OCI-LY1 (cell line): ENCODE measurements at regions not wholly inside any gene's neighbourhood (a gene's known extent, or its start where the extent isn't known, plus 50 kb on each side); places are given as distances from the start of the nearest gene placed in this dataset.
A peak's percentile ranks its signal among the peaks of the same experiment; 100 is the strongest.

Experiments
- H2AFZ ChIP-seq: fragments of 200-600 bp; sonication (generic), shearing (Covaris generic); 2 replicates; pipeline ENCODE4 v1.6.0; 2014; ENCODE audit warnings: antibody characterized with exemption, mild to moderate bottlenecking, low read length
- H3F3A ChIP-seq: fragments of 200-600 bp; sonication (generic), shearing (Covaris generic); 2 replicates; pipeline ENCODE4 v1.6.0; 2014; ENCODE audit warnings: mild to moderate bottlenecking, antibody characterized with exemption, low read length, moderate library complexity; ENCODE audit not compliant: insufficient read depth
- H3K27ac ChIP-seq: fragments of 200-600 bp; sonication (generic); 2 replicates; pipeline ENCODE4 v1.5.1; 2014; ENCODE audit warnings: low read length, mixed run types, mild to moderate bottlenecking, low read depth; ENCODE audit not compliant: poor library complexity, severe bottlenecking
- H3K27me3 ChIP-seq: fragments of 200-600 bp; sonication (generic); 2 replicates; pipeline ENCODE4 v1.6.0; 2014; ENCODE audit warnings: antibody characterized with exemption, mild to moderate bottlenecking, low read length, moderate library complexity; ENCODE audit not compliant: insufficient read depth
- H3K36me3 ChIP-seq: fragments of 200-600 bp; sonication (generic); 2 replicates; pipeline ENCODE4 v1.6.1; 2014; ENCODE audit warnings: mild to moderate bottlenecking, antibody characterized with exemption, low read length, moderate library complexity, mixed read lengths; ENCODE audit not compliant: insufficient read depth
- H3K4me1 ChIP-seq: fragments of 200-600 bp; sonication (generic); 2 replicates; pipeline ENCODE4 v1.5.1; 2014; ENCODE audit warnings: mild to moderate bottlenecking, low read length, moderate library complexity; ENCODE audit not compliant: insufficient read depth, severe bottlenecking
- H3K4me2 ChIP-seq: fragments of 200-600 bp; sonication (generic), shearing (Covaris generic); 2 replicates; pipeline ENCODE4 v1.6.1; 2014; ENCODE audit warnings: low read length
- H3K4me3 ChIP-seq: fragments of 200-600 bp; sonication (generic); 2 replicates; pipeline ENCODE4 v1.5.1; 2014; ENCODE audit warnings: low read length, low read depth, mild to moderate bottlenecking, mixed read lengths; ENCODE audit not compliant: poor library complexity, severe bottlenecking
- H3K79me2 ChIP-seq: fragments of 200-600 bp; shearing (Covaris generic); 2 replicates; pipeline ENCODE4 v1.6.1; 2016; ENCODE audit warnings: mixed run types, low read length, mixed read lengths; ENCODE audit not compliant: insufficient read depth
- H3K9ac ChIP-seq: fragments of 200-600 bp; sonication (generic), shearing (Covaris generic); 2 replicates; pipeline ENCODE4 v1.6.1; 2014; ENCODE audit warnings: mild to moderate bottlenecking, low read length, mixed read lengths
- H3K9me2 ChIP-seq: fragments of 200-600 bp; sonication (generic), shearing (Covaris generic); 2 replicates; pipeline ENCODE4 v1.6.1; 2014; ENCODE audit warnings: low read depth, mild to moderate bottlenecking, low read length, mixed read lengths
- H3K9me3 ChIP-seq: fragments of 200-600 bp; shearing (Covaris generic); 2 replicates; pipeline ENCODE4 v1.6.1; 2014; ENCODE audit warnings: low read length, mixed read lengths
- H4K20me1 ChIP-seq: fragments of 200-600 bp; sonication (generic), shearing (Covaris generic); 2 replicates; pipeline ENCODE4 v1.6.0; 2016; ENCODE audit warnings: mild to moderate bottlenecking, low read length; ENCODE audit not compliant: insufficient read depth
- CTCF ChIP-seq: fragments of 200-600 bp; sonication (generic), shearing (Covaris generic); IDR thresholded peaks from 2 replicates; pipeline ENCODE4 v1.5.1; 2017; ENCODE audit warnings: mild to moderate bottlenecking, antibody characterized with exemption, low read length, moderate library complexity, mixed read lengths
- EZH2 ChIP-seq: fragments of 200-600 bp; sonication (generic), shearing (Covaris generic); IDR thresholded peaks from 2 replicates; pipeline ENCODE4 v1.8.0; 2017; ENCODE audit warnings: borderline replicate concordance, mixed run types, mild to moderate bottlenecking, antibody characterized with exemption, low read length, moderate library complexity, mixed read lengths

- H2AFZ ChIP-seq, result no peak overlapping the region
- TF ChIP-seq EZH2 (no peak), CTCF (no peak)
Measured at GRCh38 chr3:181623924-181624694, 87.6 kb upstream of the SOX2 start.

DNA sequence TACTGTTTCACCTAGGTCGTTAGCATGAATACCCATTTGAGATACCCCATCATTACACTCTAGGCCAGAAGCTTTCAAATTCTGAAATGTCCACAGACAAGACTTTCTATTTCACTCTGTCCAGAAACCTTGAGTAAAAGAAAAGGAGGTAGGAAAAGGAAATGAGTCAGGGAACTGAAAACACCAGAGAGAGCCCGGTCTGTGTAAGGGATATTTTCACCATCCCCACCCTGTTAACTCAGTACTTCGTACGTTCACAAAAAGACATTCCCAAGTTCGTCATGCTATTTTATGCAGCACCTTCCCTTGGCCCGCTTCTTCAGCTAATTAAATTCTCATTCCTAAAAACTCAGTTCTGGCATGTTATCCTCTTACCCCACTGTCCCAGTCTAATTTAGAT lies 89.4 kb upstream of the SOX2 start:
- no peak overlapping the region for H3K9ac ChIP-seq
- no peak overlapping the region for H2AFZ ChIP-seq
- no peaks in the 10 kb centered on the region for H3K27me3 ChIP-seq
- peaks cover 77% of the 10 kb centered on the region for H3K4me1 ChIP-seq
- H3K27ac ChIP-seq, result no peak overlapping the region
- H3K9me2 ChIP-seq, result no peaks in the 10 kb centered on the region
- H3K4me2 ChIP-seq, result no peak overlapping the region; the same call in 1 of the 2 replicates
- no peak overlapping the region for H3K4me3 ChIP-seq
- H3K79me2 ChIP-seq, result no peaks in the 10 kb centered on the region; the same call in 1 of the 2 replicates
- no peaks in the 10 kb centered on the region; the same call in 1 of the 2 replicates for H3K36me3 ChIP-seq
- no peaks in the 10 kb centered on the region for H3F3A ChIP-seq
- no peaks in the 10 kb centered on the region for H4K20me1 ChIP-seq
- no peak for TF ChIP-seq EZH2
- TF ChIP-seq CTCF, result no peak
- H3K9me3 ChIP-seq, result no peaks in the 10 kb centered on the region

More at GRCh38 chr3:181623924-181624694, 87.6 kb upstream of the SOX2 start:
- H3K27ac ChIP-seq, result peak overlapping the region; percentile 20
- H4K20me1 ChIP-seq, result no peaks in the 10 kb centered on the region
- peaks cover 80% of the 10 kb centered on the region for H3K4me1 ChIP-seq
- no peaks in the 10 kb centered on the region; the same call in 1 of the 2 replicates for H3K36me3 ChIP-seq
- H3K79me2 ChIP-seq, result no peaks in the 10 kb centered on the region; the same call in 1 of the 2 replicates
- no peak overlapping the region; the same call in 1 of the 2 replicates for H3K4me2 ChIP-seq
- H3K9me2 ChIP-seq, result no peaks in the 10 kb centered on the region
- H3F3A ChIP-seq, result no peaks in the 10 kb centered on the region
- H3K9me3 ChIP-seq, result no peaks in the 10 kb centered on the region
- no peak overlapping the region for H3K9ac ChIP-seq
- H3K27me3 ChIP-seq, result no peaks in the 10 kb centered on the region
- no peak overlapping the region for H3K4me3 ChIP-seq

DNA sequence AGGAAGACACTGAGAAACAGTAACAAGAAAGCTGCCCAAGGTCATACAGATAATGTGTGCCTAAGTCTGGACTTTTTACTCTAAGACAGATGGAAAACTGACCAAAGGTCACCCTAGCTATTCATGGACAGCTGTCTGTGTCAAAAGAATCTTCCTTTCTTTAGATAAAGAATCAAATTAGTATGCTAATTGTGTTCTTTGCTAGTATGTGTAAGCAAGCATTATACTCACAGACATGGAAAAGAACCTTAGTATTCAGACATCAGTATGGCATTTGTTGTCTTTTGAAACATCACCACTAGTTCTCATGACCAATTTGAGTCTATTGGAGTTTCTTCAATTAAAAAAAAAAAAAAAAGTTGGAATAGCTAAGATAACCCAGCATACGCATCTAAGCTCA lies 91.8 kb upstream of the SOX2 start:
- Histone ChIP-seq H3K9ac (no peak overlapping the region), H3K4me1 (peaks cover 71% of the 10 kb centered on the region), H3K36me3 (no peaks in the 10 kb centered on the region; the same call in 1 of the 2 replicates), H3K79me2 (no peaks in the 10 kb centered on the region; the same call in 1 of the 2 replicates), H3F3A (no peaks in the 10 kb centered on the region), H2AFZ (no peak overlapping the region), H3K27me3 (no peaks in the 10 kb centered on the region), H3K27ac (no peak overlapping the region), H3K9me2 (no peaks in the 10 kb centered on the region), H4K20me1 (no peaks in the 10 kb centered on the region), H3K4me2 (no peak overlapping the region), H3K4me3 (no peak overlapping the region), H3K9me3 (no peaks in the 10 kb centered on the region)
- TF ChIP-seq EZH2, result no peak
- no peak for TF ChIP-seq CTCF
